Left renal pelvis (tissue), 4 donors: ENCODE measurements at regions not wholly inside any gene's neighbourhood (a gene's known extent, or its start where the extent isn't known, plus 50 kb on each side); places are given as distances from the start of the nearest gene placed in this dataset.
"Not testable (repeated sequence)": the region's sequence is repeated elsewhere in the genome, so short reads cannot be mapped to it uniquely, and the experiment has no call there.

ENCODE experiments used
- DNase-seq, 4 donors: peaks; one replicate each; pipeline ENCODE4 v3.0.0-alpha.2; 2013; ENCODE audit warnings: low read depth in 4 of 4, low spot score in 3 of 4

DNA sequence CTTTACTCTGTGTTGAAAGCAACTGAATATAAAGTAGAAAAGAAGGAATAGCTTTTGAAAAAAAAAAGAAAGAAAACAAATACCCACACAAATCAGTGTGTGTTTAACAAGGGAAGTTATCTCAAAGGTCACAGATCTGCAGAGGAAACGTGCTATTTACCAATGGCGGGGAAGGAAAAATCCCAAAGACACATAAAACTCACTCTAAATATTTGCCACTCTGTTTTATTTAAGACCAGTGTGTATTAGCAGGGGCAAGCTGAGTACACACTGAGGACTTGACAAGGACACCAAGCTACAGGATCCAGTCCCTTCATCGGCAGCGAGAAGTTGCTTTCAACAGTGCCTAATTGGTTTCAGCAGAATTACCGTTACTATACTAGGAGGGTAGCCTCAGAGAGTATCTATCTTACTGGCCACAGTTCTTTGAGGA lies 252.5 kb downstream of the DEPDC1B start:
- no peak for DNase-seq

GRCh38 chr5:60446917-60447316 lies 253.0 kb downstream of the DEPDC1B start:
- DNase-seq: no peak

GRCh38 chr5:60445921-60446320 lies 254.0 kb downstream of the DEPDC1B start:
- no peak for DNase-seq

- no peak for DNase-seq
Observed at GRCh38 chr5:60445427-60445826, 254.5 kb downstream of the DEPDC1B start.

DNA sequence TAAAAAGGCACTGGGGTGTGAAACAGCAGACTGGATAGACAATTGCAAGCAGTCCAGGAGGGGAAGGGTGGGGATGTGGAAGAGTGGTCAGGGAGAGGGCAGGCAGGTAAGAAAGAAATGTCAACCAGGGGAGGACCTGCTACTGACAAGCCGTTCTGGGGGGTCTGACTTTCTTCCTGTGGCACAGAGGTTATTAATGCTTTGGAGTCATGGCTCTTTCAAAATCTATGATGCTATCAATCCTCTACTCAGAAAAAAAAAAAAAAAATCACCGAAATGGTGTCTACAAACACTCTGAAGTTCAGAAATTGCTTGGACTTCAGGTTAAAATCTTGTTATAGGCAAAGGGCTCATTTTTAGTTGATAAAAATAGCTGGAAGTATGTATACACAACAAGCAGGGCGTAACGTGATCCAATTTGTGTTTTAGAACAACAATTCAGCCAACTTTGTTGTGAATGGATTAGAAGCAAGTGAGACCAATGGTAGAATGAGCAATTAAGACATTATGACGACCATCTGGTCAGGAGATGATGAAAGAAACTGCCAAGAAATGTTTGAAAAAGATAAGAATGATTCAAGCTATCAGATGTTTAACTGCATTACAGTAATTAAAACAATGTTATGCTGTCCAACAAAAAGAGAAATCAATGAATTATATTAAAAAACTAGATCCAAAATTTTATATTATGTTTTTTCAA lies 255.2 kb downstream of the DEPDC1B start:
- no peak for DNase-seq

GRCh38 chr5:60439552-60439951 lies 260.4 kb downstream of the DEPDC1B start:
- DNase-seq: no peak

DNA sequence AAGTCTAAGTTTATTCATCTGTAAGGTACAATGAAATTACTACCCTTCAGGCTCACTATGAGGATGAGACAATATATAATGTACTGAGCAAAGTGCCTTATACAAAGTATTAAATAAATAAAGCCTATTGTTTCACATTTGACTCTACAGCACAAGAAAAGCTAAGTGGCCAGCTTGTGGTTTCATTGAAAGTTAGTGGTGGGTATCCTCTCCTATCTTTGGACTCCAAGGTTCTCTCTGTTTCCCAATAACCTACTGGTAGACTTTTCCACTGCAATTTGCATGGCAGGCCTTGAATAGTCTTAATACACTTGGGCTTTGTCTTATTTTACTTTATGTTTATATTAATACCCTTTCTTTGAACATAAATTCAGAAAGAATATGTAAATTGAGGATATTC lies 262.7 kb downstream of the DEPDC1B start:
- no peak for DNase-seq

DNA sequence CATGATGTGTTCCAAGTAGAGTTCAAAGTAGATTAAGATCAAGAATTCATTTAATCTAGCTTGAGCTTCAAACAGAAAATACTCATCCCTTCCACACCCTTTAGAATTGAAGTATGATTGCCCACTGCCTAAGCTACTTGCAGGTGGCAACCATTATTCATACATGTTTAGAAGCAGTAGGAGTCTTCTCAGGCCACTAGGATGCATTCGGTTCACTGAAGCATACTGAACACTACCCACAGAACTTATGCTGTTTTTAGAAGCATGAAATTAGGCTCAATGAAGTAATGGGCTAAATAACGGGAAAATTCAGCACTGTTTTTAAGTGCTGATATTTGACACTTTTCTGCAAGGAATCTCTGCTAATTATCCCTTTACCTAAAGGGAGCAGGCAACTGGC lies 263.4 kb downstream of the DEPDC1B start:
- no peak for DNase-seq

DNA sequence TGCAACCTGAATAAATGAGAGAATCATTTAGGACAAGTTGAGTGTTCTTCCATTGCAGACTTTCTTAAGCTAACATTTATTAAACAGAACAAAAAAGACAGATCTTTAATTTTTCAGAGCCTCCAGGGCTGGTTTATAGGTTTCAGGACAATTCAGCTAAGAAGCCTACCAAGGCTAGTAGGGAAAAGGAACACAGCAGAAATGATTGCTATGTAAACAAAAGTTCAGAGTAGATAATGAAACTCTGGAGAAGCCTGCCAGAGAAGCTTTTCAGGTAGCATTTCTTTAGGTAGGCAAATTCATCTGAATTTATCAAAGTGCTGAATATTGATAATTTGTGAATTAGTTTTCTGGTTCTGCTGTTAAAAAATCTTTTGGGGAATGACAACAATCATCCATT lies 264.2 kb downstream of the DEPDC1B start:
- DNase-seq: no peak

GRCh38 chr5:60426189-60426588 lies 273.8 kb downstream of the DEPDC1B start:
- DNase-seq: not testable (repeated sequence)

- not testable (repeated sequence) for DNase-seq
Observed at GRCh38 chr5:60420773-60421172, 279.2 kb downstream of the DEPDC1B start.

DNA sequence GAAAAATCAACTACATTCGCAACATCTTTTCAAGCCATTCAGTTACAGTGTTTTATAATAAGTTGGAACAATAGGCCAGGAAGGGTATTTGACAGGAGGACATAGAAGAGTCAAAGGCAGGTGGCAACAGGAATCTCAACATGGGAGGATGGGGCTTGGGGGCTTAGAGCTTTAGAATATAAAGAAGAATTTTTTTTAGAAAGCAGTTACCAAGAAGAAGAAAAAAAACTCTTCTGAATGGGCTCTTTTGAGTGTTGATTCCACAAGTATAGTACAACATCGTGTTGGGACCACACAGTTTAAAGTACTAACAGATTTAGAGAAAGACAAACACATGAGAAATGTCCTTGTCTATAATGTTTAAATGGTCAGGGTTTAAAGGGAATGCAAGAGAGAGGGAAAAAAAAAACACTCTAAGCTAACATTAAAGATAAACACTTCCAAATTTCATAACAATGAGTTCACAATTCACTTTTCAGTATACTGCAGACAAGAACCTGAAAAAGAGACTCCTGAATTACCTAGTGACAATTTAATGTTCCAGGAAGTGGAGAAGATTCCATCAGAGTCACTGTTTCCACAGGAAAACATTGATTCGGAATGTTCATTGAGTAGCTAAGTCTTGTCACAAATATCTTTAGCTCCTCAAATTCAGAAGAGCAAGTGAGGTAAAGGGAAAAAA lies 282.3 kb downstream of the DEPDC1B start:
- DNase-seq: no peak

DNA sequence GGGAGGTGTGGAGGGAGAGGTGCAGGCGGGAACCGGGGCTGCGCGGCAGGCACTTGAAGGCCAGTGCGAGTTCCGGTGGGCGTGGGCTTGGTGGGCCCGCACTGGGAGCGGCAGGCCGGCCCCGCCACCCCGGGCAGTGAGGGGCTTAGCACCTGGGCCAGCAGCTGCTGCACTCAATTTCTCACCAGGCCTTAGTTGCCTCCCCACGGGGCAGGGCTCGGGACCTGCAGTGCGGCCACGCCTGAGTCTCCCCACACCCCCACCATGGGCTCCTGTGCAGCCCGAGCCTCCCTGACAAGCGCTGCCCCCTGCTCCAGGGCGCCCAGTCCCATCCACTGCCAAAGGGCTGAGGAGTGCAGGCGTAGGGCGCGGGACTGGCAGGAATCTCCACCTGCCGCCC lies 284.5 kb downstream of the DEPDC1B start:
- DNase-seq: no peak

DNA sequence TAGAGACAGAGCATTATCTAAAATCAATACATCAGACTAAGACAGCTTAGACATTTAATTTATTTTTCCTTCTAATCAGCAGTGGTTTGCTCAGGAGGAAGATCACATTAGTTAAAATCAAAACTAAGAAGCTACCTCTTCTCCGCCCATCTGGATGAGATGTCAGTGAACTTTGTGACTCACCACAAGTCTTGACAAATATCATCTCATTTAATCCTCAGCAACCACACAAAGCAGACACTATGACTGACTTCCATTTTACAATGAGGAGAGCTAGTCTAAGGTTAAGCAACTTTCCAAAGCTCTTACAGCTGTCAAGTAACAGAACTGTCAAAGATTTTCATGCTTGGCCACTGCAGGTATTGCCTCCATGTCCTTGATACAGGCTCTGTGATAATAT lies 289.5 kb downstream of the DEPDC1B start:
- no peak for DNase-seq

DNA sequence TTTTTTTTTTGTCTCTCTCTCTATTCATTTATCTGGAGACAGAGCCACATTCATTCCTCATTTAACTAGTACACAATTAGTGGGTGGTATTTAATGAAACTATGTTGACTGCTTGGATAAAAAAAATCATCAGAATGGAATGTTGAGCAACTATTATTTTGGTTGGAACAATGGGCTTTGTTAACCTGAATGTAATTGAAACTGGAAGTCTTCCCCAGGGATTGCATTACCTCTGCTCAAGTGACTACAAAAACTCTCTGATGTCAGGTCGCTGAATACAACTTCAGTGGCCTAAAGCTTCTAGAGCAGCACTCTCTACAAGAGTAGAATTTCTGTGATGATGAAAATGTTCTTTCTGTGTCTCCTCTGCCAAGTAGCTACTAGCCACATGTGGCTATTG lies 295.8 kb downstream of the DEPDC1B start:
- DNase-seq: no peak

GRCh38 chr5:60403343-60404006 lies 296.5 kb downstream of the DEPDC1B start:
- no peak for DNase-seq

DNA sequence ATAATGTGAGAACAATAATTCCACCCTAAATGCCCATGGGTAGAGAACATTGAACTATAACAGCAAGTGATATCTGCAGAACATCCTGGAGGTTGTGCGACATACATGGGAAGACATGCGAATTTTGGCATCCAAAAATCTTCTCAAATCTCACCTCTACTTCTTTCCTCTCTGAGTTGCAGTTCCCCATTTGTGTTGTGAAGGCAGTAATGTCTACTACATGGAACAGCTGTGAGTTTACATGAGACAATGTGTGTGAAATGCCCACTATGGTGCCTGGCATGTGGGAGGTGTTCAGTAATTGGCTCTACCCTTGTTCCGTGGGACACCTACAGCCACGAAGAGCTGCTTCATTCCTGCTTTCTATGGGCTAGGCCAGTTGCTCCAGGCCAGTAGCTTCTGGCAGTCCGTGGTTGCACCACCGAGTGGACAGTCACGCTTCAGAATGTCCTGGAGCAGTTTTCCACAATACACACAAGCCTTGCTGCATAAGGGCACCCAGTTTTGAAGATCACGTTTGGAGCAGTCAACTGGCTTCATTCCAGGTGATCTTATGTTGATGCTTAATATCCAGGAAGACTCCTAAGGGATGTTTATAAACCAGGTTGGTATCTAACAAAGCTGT lies 297.7 kb downstream of the DEPDC1B start:
- no peak for DNase-seq

- DNase-seq: no peak
Observed at GRCh38 chr5:60401526-60401925, 298.4 kb downstream of the DEPDC1B start.

DNA sequence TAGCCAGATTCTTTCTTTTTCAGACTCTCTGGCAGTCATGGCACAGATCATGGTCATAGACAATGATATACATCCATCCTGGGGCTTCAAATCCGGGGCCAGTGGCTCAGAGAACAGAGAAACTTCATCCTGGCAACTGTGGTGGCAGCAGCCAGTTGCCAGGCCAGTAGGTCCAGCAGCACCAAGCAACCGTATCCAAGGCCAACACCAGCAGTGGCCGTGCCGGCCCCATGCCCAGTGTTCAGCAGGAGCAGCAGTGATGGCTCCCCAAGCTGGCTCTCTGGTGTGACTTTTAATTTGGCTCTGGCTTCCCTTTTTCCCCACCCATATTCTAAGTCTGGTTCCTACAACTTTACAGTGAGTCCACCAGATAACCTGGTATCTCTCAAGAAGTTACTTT lies 300.5 kb downstream of the DEPDC1B start:
- DNase-seq: no peak

DNA sequence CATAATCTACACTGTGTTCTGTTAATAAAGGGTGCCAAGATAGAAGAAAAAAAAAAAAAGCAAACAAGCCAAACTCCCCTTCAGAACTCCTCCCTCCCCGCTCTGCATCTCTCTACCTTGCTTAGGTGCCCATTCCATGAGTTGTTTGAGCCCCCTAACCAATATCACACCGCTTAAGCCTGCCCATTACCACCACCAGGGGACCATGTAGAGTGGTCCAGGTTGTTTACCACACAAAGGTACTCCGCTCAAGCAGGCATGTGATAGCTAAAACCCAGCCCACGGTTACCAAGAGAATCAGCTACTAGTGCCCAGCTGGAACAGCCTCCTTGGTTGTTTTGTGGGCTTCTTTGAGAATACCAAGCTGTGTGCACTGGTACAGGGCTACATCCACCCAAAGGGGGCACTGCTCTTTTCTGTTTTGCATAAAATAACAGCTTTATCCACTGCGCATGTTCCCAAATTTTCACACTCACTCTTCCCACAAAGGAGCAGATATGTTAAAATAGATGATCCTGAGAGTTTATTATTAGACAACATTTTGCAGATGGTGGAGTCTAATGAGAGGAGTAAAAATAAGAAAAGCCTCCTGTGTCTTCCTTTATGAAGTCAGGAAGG lies 304.1 kb downstream of the DEPDC1B start:
- DNase-seq: no peak

GRCh38 chr5:60387051-60387440 lies 312.9 kb downstream of the DEPDC1B start:
- DNase-seq: no peak
